MM.1S (cell line): ENCODE measurements at regions not wholly inside any gene's neighbourhood (a gene's known extent, or its start where the extent isn't known, plus 50 kb on each side); places are given as distances from the start of the nearest gene placed in this dataset.

Experiments used
- CTCF ChIP-seq: fragments of 300-600 bp; sonication (generic); IDR thresholded peaks from 2 replicates; pipeline ENCODE4 v1.5.1; 2016; ENCODE audit warnings: antibody characterized with exemption, low read length, mixed read lengths
- EZH2 ChIP-seq: fragments of 300-600 bp; sonication (generic); optimal IDR thresholded peaks from 2 replicates; pipeline ENCODE3; 2017; ENCODE audit warnings: low read depth, mild to moderate bottlenecking, antibody characterized with exemption, low read length, mixed read lengths
- EZH2phosphoT487 ChIP-seq: fragments of 300-600 bp; sonication (generic); IDR thresholded peaks from 2 replicates; pipeline ENCODE4 v1.6.1; 2018; ENCODE audit warnings: antibody characterized with exemption, low read length

DNA sequence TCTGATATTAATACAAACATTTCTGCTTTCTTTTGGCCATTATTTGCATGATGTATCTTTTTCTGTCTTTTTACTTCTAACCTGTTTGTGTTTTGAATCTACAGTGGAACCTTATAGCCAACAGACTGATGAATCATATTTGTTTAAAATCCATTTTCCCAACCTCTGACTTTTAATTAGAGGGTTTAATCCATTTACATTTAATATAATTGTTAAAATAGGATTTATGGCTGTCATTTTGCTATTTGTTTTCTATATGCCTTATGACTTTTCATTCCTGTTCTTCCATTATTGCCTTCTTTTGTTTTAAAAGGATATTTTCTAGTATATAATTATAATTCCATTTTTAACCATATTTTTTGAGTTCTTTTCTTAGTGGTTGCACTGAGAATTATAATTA, 286.1 kb downstream of the ZNF621 start:
- TF ChIP-seq CTCF (no peak), EZH2phosphoT487 (no peak), EZH2 (no peak)
